ENCODE measurements at regions not wholly inside any gene's neighbourhood (a gene's known extent, or its start where the extent isn't known, plus 50 kb on each side); places are given as distances from the start of the nearest gene placed in this dataset.
"Not testable (repeated sequence)": the region's sequence is repeated elsewhere in the genome, so short reads cannot be mapped to it uniquely, and the experiment has no call there.

DNA sequence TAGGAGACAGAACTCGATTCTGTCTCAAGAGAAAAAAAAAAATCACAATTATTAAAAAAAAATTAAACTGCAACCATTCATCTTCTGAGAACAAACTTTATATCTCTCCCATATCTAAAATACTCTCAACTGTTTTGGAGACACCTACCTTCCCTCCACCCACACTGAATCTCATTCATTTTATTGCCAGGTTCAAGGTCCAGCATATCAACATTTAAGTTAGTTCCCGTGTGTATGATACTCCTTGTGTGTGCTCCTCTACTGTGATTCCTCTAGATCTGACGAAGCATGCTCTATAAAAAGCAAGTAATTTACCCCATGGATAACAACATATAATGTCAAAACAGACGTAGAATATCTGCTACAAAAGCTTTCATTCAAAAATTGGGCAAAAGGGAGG is 351.8 kb upstream of the SORCS1 start (continued):
- no peak for TF ChIP-seq TEAD4 (IDR thresholded peaks at IDR 0.05; ENCODE audit: low read depth, low read length)

DNA sequence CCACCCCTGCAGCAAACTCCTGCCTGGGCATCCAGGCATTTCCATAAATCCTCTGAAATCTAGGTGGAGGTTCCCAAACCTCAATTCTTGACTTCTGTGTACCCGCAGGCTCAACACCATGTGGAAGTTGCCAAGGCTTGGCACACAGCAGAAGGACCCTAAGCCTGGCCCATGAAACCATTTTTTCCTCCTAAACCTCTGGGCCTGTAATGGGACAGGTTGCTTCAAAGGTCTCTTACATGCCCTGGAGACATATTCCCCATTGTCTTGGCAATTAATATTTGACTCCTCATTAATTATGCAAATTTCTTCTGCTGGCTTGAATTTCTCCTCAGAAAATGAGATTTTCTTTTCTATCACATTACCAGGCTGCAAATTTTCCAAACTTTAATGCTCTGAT is 339.5 kb upstream of the SORCS1 start:
- H2BK120ac ChIP-seq (replicated peaks; ENCODE audit: low read depth, low read length); H3K79me2 ChIP-seq (ENCODE audit: control insufficient read depth in 1 of 2, insufficient read depth in 2 of 2, low read length in 2 of 2); H3K79me1 ChIP-seq (ENCODE audit: low read depth, low read length); H2BK5ac ChIP-seq (ENCODE audit: low read depth, low read length); H3K9ac ChIP-seq (replicated peaks in 1 of 4; ENCODE audit: extremely low read depth in 1 of 4, low read depth in 3 of 4, low read length in 3 of 4); H2BK12ac ChIP-seq (ENCODE audit: low read depth, low read length); H3K23me2 ChIP-seq (ENCODE audit: low read depth, low read length); H3K18ac ChIP-seq (ENCODE audit: extremely low read depth, low read length); H3K27ac ChIP-seq (ENCODE audit: low read depth, low read length); DNase-seq (ENCODE audit: low read depth in 1 of 2, low spot score in 2 of 2); H2BK20ac ChIP-seq (ENCODE audit: low read length); H3K23ac ChIP-seq (ENCODE audit: insufficient read length); POLR2A ChIA-PET (ENCODE audit: partially characterized antibody); H3K4me2 ChIP-seq (ENCODE audit: insufficient read depth in 1 of 2, low read depth in 2 of 2, low read length in 2 of 2); H4K91ac ChIP-seq (replicated peaks; ENCODE audit: insufficient read length, low read length); H2BK15ac ChIP-seq (ENCODE audit: low read length); H2AK5ac ChIP-seq (ENCODE audit: low read depth, low read length); H3K4ac ChIP-seq (replicated peaks; ENCODE audit: insufficient read length, low read depth, low read length); H3K56ac ChIP-seq (replicated peaks; ENCODE audit: insufficient read length, low read depth, low read length); CTCF ChIA-PET (ENCODE audit: partially characterized antibody); H4K5ac ChIP-seq (ENCODE audit: insufficient read length, low read depth, low read length); FAIRE-seq; H3K4me3 ChIP-seq (ENCODE audit: extremely low read depth in 1 of 4, insufficient read depth in 2 of 4, low read depth in 3 of 4, low read length in 4 of 4); H4K20me1 ChIP-seq (replicated peaks in 1 of 2; ENCODE audit: control insufficient read depth in 1 of 2, insufficient read depth in 2 of 2, low read length in 2 of 2); H4K8ac ChIP-seq (ENCODE audit: extremely low read depth, insufficient read depth, low read length); H2AFZ ChIP-seq (ENCODE audit: low read length); H3K27me3 ChIP-seq (replicated peaks in 1 of 4; ENCODE audit: control insufficient read depth in 3 of 4, extremely low read depth in 1 of 4, insufficient read depth in 3 of 4, low read length in 3 of 4); H3K36me3 ChIP-seq (ENCODE audit: control insufficient read depth in 2 of 4, insufficient read depth in 4 of 4, low read length in 3 of 4); H3K4me1 ChIP-seq (replicated peaks in 1 of 4; ENCODE audit: control insufficient read depth in 3 of 4, insufficient read depth in 4 of 4, low read length in 3 of 4); H3K14ac ChIP-seq (ENCODE audit: insufficient read length): not testable (repeated sequence)
- WGBS, 2 experiments (ENCODE audit: extremely low coverage in 1 of 2, insufficient coverage in 1 of 2, insufficient read length in 1 of 2, insufficient replicate concordance in 2 of 2, low coverage in 1 of 2, low lambda C conversion rate in 2 of 2, missing lambda C conversion rate in 1 of 2): 56% methylated on average over 1 of the region's 1 CpG; no CpG with 5 or more reads in 1 of the 2 experiments
- peaks cover 13 to 18% of the 10 kb centered on the region in 2 experiments; a peak in 3 of 4 replicates for H3K9me3 ChIP-seq (ENCODE audit: insufficient read depth in 2 of 2, low read depth in 1 of 2, low read length in 1 of 2)
